Esophagus squamous epithelium (tissue), 5 donors: ENCODE measurements at regions not wholly inside any gene's neighbourhood (a gene's known extent, or its start where the extent isn't known, plus 50 kb on each side); places are given as distances from the start of the nearest gene placed in this dataset.

Source experiments
- DNase-seq: peaks from one replicate; lab custom pipeline; 2025; lab: John Stamatoyannopoulos, UW
- H3K27ac ChIP-seq, 4 donors: fragments of 200-600 bp; sonication (generic); one replicate each; pipeline ENCODE4 v1.5.1; 2016 to 2019; ENCODE audit warnings: mild to moderate bottlenecking in 1 of 4
- H3K27me3 ChIP-seq, 4 donors: fragments of 200-600 bp; sonication (generic); 1 replicate in 3 of 4; 2 replicates in 1 of 4; pipeline versions ENCODE4 v1.5.1 to v1.6.0; 2017 to 2021; ENCODE audit warnings: antibody characterized with exemption in 1 of 4
- H3K36me3 ChIP-seq, 3 donors: fragments of 200-600 bp; sonication (generic); one replicate each; pipeline ENCODE4 v1.5.1; 2016 to 2019
- H3K4me1 ChIP-seq, 3 donors: fragments of 200-600 bp; sonication (generic); one replicate each; pipeline ENCODE4 v1.5.1; 2017 to 2019
- H3K4me3 ChIP-seq, 4 donors: fragments of 200-600 bp; sonication (generic); 1 replicate in 3 of 4; 2 replicates in 1 of 4; pipeline ENCODE4 v1.5.1; 2016 to 2019; ENCODE audit warnings: mild to moderate bottlenecking in 2 of 4, moderate library complexity in 1 of 4
- H3K9me3 ChIP-seq, 3 donors: fragments of 200-600 bp; sonication (generic); one replicate each; pipeline ENCODE4 v1.5.1; 2016 to 2019
- POLR2A ChIP-seq, 4 donors: fragments of 450-650 bp; IDR thresholded peaks; one replicate each; pipeline ENCODE4 v1.6.1; 2017; ENCODE audit warnings: antibody characterized with exemption in 4 of 4, mild to moderate bottlenecking in 4 of 4, moderate library complexity in 3 of 4
- WGBS, 2 donors: methylation state at CpG; one replicate each; pipeline ENCODE4 v1.1.5; 2018; 5-methylcytosine and 5-hydroxymethylcytosine counted together
- intact Hi-C: fragments of 100-400 bp; cut with DNase I; formaldehyde crosslinking; loops from one replicate; pipeline ENCODE4 v1.15.0; 2022
- TF ChIP-seq, protein P1 (sequence below), 6 experiments: fragments of 450-650 bp in 4 of 6; fragments of 200-600 bp in 2 of 6; sonication (generic) in 2 of 6; IDR thresholded peaks; one replicate each; pipeline ENCODE4 v1.5.1; 2016 to 2019; ENCODE audit warnings: antibody characterized with exemption in 6 of 6, mild to moderate bottlenecking in 4 of 6, moderate library complexity in 4 of 6
- donor health status: DM: yes; HTN: yes; CAD: no.

- WGBS, 2 donors, result 43 to 67% methylated on average over 5 of the region's 5 CpGs
- TF ChIP-seq POLR2A (IDR thresholded peaks at IDR 0.05), result no peak
- TF ChIP-seq, protein P1, sequence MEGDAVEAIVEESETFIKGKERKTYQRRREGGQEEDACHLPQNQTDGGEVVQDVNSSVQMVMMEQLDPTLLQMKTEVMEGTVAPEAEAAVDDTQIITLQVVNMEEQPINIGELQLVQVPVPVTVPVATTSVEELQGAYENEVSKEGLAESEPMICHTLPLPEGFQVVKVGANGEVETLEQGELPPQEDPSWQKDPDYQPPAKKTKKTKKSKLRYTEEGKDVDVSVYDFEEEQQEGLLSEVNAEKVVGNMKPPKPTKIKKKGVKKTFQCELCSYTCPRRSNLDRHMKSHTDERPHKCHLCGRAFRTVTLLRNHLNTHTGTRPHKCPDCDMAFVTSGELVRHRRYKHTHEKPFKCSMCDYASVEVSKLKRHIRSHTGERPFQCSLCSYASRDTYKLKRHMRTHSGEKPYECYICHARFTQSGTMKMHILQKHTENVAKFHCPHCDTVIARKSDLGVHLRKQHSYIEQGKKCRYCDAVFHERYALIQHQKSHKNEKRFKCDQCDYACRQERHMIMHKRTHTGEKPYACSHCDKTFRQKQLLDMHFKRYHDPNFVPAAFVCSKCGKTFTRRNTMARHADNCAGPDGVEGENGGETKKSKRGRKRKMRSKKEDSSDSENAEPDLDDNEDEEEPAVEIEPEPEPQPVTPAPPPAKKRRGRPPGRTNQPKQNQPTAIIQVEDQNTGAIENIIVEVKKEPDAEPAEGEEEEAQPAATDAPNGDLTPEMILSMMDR (IDR thresholded peaks at IDR 0.05), result no peak
- H3K27me3 ChIP-seq, result no peaks in the 10 kb centered on the region
Observed at GRCh38 chr1:232891071-232891470, 59.3 kb upstream of the NTPCR start.

DNA sequence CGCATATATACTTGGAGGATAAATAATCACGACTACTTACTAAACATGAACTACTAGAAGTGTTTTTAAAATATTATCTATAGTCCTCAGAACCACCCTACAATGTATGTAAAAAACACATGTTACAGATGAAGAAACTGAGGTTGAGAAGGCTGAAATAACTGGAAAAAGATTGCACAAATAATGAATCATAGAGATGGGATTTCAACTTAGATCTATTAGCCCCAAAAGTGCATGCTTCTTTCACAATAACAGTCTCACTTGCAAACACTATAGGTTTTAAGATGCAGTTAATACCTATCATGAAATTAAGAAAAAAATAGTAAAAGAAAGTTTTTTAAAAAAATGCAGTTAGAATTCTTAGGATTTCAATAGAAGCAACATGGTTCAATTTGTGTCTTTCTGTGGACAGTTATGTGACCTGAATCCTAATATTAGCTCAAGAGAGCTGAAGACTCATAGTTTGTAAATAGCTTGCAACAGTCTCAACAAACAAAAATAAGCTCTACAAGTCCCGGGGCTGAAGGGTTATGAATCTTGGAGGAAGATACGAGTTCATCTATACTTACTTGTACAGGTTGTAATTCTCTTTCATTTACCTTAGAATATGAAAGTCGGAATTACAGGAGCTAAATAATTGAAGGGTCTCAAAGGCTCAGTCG lies 58.6 kb upstream of the NTPCR start:
- Histone ChIP-seq H3K4me1 (peaks cover 0 to 7% (median 1%) of the 10 kb centered on the region in 3 donors), H3K27ac (no peak overlapping the region), H3K36me3 (no peaks in the 10 kb centered on the region), H3K4me3 (no peak overlapping the region), H3K9me3 (peaks cover 0 to 6% (median 4%) of the 10 kb centered on the region in 3 donors), H3K27me3 (no peaks in the 10 kb centered on the region)
- TF ChIP-seq, protein P1 (IDR thresholded peaks at IDR 0.05), result no peak
- TF ChIP-seq POLR2A (IDR thresholded peaks at IDR 0.05), result no peak
- DNase-seq, result no peak
- 87 to 89% methylated on average over 6 of the region's 6 CpGs for WGBS, 2 donors
- intact Hi-C loops, result no loop called here

More at GRCh38 chr1:232891071-232891470, 59.3 kb upstream of the NTPCR start:
- no peak overlapping the region for H3K27ac ChIP-seq
- H3K9me3 ChIP-seq, result peaks cover 0 to 6% (median 4%) of the 10 kb centered on the region in 3 donors
- H3K4me3 ChIP-seq, result no peak overlapping the region
- no peak for DNase-seq
- intact Hi-C loops, result no loop called here
- H3K36me3 ChIP-seq, result no peaks in the 10 kb centered on the region
- peaks cover 0 to 12% (median 4%) of the 10 kb centered on the region in 3 donors for H3K4me1 ChIP-seq

DNA sequence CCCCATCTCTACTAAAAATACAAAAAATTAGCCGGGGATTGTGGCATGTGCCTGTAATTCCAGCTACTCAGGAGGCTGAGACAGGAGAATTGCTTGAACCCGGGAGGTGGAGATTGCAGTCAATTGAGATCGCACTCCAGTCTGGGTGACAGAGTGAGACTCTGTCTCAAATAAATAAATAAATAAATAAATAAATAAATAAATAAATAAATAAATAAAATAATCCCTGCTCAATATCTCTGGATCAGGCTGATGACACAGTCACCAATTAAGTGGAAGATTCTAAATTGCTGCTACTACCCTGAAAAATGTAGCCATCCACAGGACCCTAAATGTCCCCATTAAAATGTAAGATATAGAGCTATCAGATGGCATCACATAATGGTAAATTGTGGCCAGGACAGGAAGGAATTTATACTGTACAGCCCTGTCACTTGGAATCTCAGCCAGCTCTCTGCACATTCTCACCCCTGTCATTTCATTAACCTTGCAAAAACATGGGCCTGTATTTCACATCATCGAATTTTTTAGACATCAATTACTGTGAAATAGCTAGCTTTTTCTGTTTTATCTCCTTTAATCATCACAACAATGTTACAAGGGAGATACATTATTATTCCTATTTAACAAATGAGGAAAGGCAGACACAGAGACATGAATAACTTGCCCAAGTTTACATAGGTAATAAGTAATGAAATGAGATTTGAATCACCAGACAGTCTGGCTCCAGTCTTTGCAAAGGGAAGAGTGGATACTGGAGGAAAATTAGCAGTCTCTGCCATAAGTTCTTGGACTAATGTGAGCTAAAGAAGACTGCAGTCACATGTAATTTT lies 56.7 kb upstream of the NTPCR start:
- Histone ChIP-seq H3K27me3 (peaks cover 0 to 3% (median 0%) of the 10 kb centered on the region in 4 donors), H3K36me3 (no peaks in the 10 kb centered on the region), H3K4me1 (no peaks in the 10 kb centered on the region), H3K4me3 (no peak overlapping the region), H3K27ac (no peak overlapping the region), H3K9me3 (peaks cover 0 to 6% (median 4%) of the 10 kb centered on the region in 3 donors)
- 79 to 90% methylated on average over 4 of the region's 4 CpGs for WGBS, 2 donors
- no peak for TF ChIP-seq POLR2A (IDR thresholded peaks at IDR 0.05)
- TF ChIP-seq, protein P1 (IDR thresholded peaks at IDR 0.05), result no peak
- DNase-seq, result no peak
- intact Hi-C loops, result no loop called here

DNA sequence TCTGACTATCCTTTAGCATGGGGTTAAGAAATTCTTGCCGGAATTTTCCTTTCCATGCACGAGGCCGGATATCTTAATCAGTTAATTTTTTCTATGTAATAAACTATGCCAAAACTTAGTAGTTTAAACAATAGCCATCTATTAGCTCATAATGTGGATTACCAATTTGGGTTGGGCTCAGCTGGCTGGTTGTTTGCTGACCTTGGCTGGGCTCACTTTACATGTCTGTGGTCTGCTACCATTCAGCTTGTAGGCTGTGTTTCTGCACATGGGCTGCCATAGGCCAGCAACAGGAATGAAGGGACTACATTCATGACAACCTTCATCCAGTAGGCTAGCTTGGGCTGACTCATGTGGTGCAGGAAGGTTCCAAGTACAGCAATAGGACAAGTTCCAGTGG lies 56.0 kb upstream of the NTPCR start:
- 63 to 90% methylated on average over 3 of the region's 3 CpGs for WGBS, 2 donors
- intact Hi-C loops, result no loop called here
- Histone ChIP-seq H3K27ac (no peak overlapping the region), H3K4me3 (no peak overlapping the region), H3K27me3 (peaks cover 0 to 3% (median 0%) of the 10 kb centered on the region in 4 donors), H3K9me3 (peaks cover 0 to 6% (median 4%) of the 10 kb centered on the region in 3 donors), H3K4me1 (no peaks in the 10 kb centered on the region), H3K36me3 (no peaks in the 10 kb centered on the region)
- TF ChIP-seq POLR2A (IDR thresholded peaks at IDR 0.05), result no peak
- TF ChIP-seq, protein P1 (IDR thresholded peaks at IDR 0.05), result no peak
- DNase-seq, result no peak
